Activated CD8-positive, alpha-beta memory T cell treated with anti-CD3 and anti-CD28 coated beads for 1 hour (primary cell): ENCODE measurements at regions not wholly inside any gene's neighbourhood (a gene's known extent, or its start where the extent isn't known, plus 50 kb on each side); places are given as distances from the start of the nearest gene placed in this dataset.
A peak's percentile ranks its signal among the peaks of the same experiment; 100 is the strongest.
"Not testable (repeated sequence)": the region's sequence is repeated elsewhere in the genome, so short reads cannot be mapped to it uniquely, and the experiment has no call there.

Experiments
- DNase-seq, 2 donors: peaks; one replicate each; pipeline ENCODE4 v3.0.0-alpha.2; 2020; ENCODE audit warnings: low read depth in 1 of 2; ENCODE audit errors: extremely low read depth in 1 of 2

DNA sequence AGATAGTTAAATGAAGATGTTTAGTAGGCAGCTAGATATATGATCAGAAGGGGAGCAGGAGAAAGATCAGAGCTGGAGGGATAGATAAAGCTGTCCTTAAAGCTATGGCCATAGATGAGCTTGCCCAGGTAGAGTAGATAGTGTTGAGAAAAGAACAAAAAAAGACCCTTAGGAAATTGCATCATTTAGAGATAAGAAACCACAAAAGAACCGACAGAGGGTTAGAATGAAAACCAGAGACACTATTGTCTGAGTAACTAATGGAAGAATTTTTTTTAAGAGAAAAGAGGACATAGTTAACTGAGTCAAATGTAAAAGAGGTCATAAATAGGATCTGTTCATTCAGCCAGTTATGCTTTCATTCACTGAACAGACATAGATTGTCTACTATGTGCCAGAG is 101.8 kb downstream of the TNFAIP3 start:
- no peak for DNase-seq

DNA sequence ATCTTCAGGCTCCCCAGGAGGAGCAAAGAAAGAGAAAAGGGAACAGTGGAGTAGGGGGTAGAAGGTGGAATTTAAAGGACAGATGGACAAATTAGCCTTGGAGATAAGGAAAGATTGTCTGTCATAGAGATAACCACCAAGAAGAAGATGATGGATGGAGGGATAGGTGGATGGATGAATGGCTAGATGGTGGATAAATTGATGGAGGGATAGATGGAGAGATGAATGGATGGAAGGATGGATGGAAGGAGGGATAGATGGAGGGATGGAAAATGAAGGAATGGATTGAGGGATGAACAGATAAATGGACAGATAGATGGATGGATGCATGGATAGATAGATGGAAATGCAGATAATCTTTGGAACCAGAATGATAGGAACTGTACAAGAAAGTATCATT is 102.8 kb downstream of the TNFAIP3 start:
- no peak for DNase-seq

DNA sequence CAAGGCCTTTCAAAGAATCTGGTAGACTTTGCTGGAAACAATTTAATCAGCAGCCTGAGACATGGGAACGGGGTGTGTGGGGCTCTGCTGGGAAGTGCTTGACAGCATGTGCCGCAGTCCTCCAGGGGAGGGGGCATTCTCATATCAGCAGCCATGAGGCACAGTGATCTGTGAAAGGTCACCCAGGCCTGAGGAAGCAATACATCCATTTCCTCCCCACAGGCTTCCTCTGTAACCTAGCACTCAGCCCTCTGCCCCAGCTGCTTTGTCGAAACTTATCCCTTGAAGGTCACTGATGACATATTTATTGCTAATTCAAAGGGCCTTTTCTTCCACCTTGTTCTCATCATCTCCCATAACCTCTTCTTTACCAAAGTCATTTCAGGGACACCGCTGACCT is 103.3 kb downstream of the TNFAIP3 start:
- DNase-seq: no peak

DNA sequence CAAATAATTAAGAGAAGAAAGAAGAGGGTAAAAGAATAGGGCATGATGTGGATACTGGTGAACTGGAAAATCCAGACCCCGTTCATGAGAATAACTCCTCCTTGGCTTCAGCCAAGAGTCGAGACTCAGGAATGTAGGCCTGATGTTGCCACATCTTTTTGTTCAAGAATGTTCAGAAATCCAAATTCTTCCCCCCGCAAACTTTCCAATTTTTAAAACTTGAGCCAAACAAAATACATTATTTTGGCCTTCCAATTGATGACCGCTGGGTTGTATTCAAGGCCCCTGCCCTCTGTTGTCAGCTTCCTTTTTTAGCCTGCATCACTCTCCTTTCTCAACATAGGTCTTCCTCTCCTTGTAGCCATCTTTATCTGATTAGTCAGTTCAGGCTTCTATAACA is 106.1 kb downstream of the TNFAIP3 start:
- DNase-seq: no peak

DNA sequence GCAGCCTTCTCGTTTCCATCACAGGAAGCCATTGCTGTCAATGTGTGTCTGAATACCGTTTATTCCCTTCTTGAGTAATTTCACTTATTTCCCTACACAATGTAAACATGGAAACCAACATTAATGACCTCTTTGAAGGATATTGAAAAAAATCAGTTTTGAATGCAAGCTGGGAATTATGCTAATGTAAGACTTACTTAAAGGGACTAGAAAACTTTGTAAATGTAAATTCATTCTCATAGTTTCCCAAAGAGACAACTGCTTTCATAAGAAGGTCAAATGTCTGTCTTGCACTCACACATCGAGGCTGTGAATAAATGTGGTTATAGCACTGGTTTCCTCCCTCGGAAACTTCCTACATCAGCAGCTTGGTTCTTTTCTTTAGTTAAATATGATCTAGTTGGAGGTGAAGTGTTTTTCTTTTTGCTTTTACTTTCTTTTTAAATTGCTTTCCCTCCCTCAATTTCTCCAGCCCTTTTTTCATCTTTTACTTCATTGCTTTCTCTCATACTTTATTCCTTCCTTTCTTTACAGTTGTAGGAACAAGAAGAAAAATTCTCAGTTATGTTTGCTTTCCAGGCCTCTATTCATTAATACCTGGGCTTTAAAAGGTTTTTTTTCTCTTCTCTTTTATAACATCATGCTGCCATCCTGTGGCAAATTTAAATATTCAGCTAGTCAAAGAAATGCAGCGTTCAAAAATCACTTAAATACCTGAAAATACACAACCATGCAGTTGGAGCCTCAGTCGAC is 108.3 kb downstream of the TNFAIP3 start:
- DNase-seq: no peak

DNA sequence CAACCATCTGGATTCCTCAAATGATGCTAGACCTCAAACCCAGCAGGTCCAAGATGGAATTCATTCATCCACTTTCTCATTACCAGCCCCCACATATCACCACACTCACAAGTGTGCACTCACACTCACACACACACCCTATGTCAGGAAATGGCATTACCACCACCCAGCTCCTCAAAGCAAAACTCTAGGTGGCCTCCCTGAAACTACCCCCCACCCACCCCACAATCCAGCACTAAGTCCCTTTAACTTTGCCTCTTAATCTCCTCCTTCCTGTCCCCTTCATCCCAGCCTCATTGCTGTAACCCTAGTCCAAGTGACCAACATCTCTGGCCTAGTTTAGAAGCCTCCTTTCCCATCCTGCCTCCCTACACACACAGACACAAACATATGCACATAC is 109.4 kb downstream of the TNFAIP3 start:
- DNase-seq: no peak

DNA sequence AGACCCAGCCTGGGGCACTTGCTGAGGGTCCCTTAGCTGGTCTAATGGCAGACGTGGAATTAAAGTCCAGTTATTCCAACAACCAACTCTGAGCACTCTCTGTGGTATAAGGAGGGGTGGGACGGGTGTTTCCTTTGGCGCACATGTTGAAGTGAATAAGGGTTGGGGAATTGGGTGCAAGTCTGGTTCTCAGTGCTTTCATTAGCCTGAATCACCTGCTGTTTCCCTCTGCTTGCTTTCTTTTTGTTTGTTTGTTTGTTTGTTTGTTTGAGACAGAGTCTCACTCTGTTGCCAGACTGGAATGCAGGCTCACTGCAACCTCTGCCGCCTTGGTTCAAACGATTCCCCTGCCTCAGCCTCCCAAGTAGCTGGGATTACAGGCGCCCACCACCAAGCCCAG is 110.1 kb downstream of the TNFAIP3 start:
- no peak for DNase-seq

DNA sequence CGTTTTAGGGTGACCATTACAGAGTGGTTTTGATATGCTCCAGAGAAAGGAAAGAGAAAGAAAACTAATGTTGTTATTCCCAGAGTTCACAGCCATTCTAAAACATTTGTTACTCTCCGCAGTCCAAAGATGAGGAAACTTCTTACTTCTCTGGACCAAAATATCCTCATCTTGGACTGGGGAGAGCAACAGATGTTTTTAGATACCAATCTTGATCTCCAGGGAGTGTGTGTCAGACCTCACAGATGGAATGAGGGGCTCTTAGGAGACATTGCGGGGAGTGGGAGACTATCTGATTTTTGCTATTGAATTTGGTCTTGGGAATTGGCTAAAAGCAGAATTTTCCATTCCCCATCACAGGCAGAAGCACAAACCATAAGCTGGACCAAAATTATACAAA is 110.8 kb downstream of the TNFAIP3 start:
- no peak for DNase-seq

DNA sequence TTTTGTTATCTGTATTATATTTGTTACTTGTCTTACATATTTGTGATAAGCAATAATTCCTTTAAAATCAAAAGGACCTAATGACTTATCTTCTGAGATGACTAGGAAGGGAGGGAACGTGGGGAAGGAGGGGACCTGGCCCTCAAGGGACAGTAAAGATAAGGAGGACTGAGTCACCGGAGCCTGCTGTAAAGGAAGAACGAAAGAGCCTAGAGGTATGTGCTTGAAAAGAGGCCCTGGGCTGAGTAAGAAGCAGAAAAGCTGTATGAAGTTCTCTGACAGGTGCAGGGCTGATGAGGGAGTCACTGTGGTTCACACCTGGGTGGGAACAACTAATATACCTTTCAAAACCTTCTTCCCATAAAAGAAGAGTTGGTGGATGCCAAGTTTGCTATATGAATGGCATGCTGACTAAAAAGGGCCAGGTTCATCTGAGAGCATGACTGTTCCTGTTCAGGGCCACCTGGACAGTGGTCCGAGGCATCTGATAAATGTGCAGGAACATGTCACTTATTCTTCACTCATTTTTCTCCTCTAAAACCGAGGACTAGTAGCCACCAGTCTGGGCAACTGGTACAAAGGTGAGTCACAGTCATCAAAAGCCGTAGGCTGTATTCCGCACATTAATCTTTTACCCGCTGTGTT is 111.3 kb downstream of the TNFAIP3 start:
- no peak for DNase-seq

DNA sequence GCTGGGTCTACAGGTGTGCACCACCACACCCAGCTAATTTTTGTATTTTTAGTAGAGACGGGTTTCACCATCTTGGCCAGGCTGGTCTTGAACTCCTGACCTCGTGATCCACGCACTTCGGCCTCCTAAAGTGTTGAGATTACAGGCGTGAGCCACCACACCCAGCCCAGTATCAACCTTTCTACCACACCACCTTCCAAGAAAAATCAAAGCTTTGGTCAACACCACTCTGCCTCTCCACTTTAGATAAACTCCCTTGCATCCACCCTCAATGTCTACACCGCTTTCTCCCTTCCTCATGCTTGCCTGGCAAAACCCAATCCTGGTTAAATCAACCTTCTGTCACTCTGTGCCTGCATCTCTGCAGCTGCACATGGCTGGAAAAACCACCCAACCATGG is 112.2 kb downstream of the TNFAIP3 start:
- not testable (repeated sequence) for DNase-seq

DNA sequence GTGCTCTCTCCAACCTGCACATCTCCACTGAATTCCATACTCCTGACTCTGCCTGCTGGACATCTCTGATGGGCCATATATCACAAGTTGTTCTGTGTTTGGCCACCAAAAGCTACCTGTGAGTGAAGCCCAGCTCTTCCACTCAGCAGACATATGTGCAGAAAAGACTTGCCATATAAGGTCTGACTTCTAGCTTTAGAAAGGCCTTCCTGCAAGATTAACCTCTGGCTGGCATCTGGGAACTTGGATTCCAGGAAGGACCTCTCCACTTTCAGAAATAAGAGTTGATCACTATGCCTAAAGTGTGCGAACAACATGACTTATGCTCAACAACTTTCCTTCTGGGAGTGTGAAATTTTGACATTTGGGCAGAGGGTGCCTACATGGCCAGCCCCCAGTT is 113.7 kb downstream of the TNFAIP3 start:
- no peak for DNase-seq

DNA sequence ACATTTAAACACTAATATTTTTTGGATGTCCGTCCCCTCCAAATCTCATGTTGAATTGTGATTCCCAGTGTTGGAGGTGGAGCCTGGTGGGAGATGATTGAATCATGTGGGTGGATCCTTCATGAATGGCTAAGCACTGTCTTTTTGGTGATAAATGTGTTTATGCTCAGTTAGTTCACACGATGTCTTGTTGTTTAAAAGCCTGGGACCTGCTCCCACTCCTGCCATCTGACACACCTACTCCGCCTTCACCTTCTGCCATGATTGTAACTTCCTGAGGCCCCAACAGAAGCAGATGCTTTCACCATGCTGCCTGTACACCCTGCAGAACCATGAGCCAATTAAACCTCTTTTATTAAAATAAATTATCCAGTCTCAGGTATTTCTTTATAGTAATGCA is 114.7 kb downstream of the TNFAIP3 start:
- DNase-seq: no peak

DNA sequence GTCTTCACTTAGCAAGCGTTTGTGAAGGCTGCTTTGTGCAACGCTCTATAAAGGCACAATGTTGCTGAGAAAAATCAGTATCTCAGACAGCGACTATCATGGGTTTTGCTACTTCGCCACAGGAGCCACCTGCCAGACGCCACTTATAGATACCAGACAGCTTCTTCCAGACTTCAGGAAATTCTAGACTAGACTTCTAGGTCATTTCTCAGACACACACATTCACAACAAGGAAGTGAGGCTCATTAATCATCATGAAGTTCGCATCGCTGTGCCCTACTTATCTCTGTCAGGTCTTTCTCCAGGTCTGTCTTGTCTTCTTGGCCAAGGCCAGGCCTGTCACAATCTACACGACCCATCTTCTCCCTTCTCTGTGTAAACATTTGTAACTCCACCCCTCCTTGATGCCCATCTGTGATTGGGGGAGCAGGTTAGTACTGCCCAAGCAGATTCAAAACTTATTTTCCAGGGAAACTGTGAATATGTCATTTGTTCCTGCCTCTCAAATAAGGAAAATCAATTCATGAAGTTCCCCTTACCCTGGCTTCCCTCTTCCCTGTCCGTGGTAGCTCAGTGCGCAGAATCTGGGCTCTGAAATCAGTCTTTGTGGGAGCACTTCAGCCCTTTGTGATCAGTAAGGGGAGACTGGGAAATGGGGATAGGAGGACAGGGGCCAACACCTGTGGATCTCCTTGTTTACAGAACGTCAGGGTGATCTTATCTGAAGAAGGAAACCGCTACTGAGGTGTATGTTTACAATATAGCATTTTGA is 115.5 kb downstream of the TNFAIP3 start:
- no peak for DNase-seq

DNA sequence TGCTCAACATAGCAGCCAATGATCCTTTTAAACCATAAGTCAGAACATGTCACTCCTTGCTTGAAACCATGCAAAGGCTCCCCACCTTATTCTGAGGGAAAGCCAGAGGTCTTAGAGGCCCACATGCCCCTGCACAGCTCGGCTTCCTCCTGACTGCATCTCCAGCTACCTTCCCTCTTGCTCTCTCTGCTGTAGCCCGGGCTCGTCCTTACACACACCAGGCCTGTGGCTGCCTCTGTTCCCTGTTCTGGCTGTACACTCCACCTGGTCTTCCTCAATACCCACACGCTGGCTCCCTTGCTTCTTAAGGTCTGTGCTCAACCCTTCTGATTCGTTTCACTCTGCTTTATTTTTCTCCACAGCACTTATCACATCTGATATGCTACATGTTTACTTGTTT is 116.2 kb downstream of the TNFAIP3 start:
- no peak for DNase-seq

DNA sequence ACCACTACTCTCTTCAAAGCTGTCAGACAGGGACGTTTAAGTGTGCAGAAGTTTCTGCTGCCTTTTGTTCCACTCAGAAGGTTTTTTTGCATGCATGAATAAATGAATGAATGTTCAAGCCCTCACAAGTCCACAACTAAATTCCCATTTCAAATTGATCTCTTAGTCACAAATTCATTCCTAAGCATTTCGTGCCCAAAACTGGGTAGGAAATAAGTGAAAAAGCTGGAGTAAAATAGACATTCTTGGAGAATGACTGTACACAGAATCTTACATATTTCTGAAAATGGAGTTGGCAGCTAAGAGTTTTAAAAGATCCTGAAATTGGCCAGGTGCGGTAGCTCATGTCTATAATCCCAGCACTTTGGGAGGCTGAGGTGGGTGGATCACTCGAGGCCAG is 117.6 kb downstream of the PERP start:
- no peak for DNase-seq

DNA sequence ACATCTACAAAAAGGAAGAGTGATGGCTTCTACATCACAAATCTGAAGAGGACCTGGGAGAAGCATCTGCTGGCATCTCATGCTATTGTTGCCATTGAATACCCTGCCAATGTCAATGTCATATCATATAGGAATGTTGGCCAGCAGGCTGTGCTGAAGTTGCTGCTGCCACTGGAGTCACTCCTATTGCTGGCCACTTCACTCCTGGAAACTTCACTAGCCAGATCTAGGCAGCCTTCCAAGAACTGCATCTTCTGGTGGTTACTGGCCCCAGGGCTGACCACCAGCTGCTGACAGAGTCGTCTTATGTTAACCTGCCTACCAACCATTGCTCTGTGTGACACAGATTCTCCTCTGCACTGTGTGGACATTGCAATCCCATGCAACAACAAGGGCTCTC is 111.8 kb downstream of the PERP start:
- no peak for DNase-seq

DNA sequence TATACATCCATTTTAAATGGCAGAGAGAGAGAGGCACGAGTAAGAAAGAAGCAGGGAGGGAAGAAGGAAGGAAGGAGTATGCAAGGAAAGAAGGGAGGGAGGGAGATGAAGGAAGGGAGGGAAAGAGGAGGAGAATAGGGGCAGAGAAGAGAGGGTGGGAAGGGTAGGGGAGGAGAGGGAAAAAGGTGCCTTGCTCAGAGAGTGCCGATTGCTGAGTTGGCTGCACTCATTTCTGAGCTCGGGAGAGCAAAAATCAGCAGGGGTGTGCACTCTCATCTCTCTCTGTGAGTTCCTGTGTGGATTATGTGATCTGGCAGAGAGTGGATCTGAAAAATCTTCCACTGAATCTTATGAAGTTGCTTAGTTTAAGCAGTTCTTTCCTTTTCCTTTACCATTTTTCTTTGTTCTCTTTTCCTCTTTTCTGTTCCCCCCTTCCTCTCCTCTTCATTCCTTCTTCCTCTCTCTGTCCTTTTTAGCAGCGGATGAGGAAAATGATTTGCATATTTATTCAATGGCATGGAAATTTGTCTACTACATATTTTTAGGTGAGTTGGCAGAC is 108.7 kb downstream of the PERP start:
- no peak for DNase-seq

DNA sequence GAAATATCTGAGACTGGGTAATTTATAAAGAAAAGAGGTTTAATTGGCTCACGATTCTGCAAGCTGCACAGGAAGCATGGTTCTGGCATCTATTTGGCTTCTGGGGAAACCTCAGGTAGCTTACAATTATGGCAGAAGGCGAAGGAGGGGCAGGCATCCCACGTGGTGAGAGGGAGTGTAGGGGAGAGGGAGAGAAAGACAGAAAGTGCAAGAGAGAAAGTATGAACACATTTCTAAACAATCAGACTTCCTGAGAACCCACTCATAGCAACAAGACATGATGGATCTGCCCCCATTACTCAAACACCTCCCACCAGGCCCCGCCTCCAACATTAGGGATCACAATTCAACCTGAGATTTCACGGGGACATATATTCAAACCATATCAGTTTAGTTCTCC is 107.4 kb downstream of the PERP start:
- no peak for DNase-seq

DNA sequence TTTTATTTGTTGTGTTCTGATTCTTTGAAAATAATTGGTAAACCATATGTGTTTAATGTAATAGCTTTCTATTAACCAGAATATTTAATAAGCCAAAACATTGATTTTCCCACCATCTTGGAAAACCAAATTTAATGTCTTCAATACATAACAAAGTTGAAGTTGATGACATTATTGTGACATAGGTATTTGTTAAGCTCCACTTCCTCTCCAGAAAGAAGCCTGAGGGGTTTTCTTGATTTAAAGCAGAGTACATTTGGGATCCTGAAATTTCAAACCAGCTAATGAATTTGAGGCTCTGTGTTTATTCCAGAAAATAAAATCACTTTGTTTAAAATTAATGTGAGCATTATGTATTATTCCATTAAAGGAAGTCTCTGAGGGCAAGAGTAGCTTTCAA is 106.3 kb downstream of the PERP start:
- DNase-seq: no peak

DNA sequence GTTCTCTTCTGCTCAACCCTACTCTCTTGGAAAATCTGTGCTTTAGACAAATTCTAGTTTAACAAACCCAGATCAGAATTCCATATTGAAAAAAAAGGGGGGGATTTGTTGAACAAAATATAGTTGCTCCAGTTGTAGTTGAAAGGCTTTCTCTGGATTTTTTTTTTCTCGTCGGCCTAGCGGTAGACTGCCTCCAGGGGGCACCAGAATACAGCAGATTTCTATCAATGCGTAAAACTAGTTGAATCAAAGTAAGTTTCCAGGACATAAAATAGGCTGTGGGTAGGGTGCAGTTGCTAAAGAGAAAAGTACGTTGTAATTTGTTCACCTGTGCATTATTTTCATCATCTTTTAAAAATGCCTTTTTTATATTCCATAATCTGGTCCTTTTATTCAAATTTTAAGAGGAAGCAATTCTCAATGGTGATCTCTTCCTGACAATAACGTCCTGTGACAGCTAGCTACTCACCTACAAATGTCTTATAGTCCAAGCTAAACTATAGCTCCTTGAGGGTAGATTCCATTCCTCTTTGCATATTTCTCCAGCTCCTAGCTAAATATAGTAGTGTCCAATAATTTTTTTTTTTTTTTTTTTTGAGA is 105.4 kb downstream of the PERP start:
- DNase-seq: peak in 1 of 2 donors; percentile 41
